Fibroblast of lung (primary cell): ENCODE measurements at regions not wholly inside any gene's neighbourhood (a gene's known extent, or its start where the extent isn't known, plus 50 kb on each side); places are given as distances from the start of the nearest gene placed in this dataset.
A peak's percentile ranks its signal among the peaks of the same experiment; 100 is the strongest.

Experiments
- DNase-seq, 2 donors: peaks; one replicate each; pipeline versions ENCODE4 v3.0.0 to v3.0.0-alpha.2; 2010; ENCODE audit warnings: low read depth in 2 of 2
- H2AFZ ChIP-seq: 2 replicates; pipeline ENCODE4 v1.5.1; 2012; ENCODE audit warnings: low read length, control low read depth, inconsistent platforms
- H3K27ac ChIP-seq: 2 replicates; pipeline ENCODE4 v1.5.1; 2011; ENCODE audit warnings: low read length, control low read depth; ENCODE audit not compliant: insufficient read depth
- H3K27me3 ChIP-seq: 2 replicates; pipeline ENCODE4 v1.5.1; 2011; ENCODE audit warnings: mild to moderate bottlenecking, low read length; ENCODE audit not compliant: control insufficient read depth, insufficient read depth
- H3K36me3 ChIP-seq: 2 replicates; pipeline ENCODE4 v1.5.1; 2011; ENCODE audit warnings: low read length; ENCODE audit not compliant: control insufficient read depth, insufficient read depth
- H3K4me1 ChIP-seq: 2 replicates; pipeline ENCODE4 v1.5.1; 2011; ENCODE audit warnings: low read length; ENCODE audit not compliant: control insufficient read depth, insufficient read depth; ENCODE audit errors: extremely low read depth
- H3K4me2 ChIP-seq: 2 replicates; pipeline ENCODE4 v1.5.1; 2011; ENCODE audit warnings: low read length, control low read depth; ENCODE audit not compliant: insufficient read depth; ENCODE audit errors: extremely low read depth
- H3K4me3 ChIP-seq, 4 experiments: fragments of 200-600 bp in 1 of 4; sonication (generic) in 1 of 4; replicated peaks in 1 of 4; 2 replicates each; pipeline ENCODE4 v1.5.1; 2011 to 2016; ENCODE audit warnings: low read length in 4 of 4, low read depth in 3 of 4, mild to moderate bottlenecking in 3 of 4, control low read depth in 2 of 4, inconsistent platforms in 1 of 4, mixed read lengths in 1 of 4; ENCODE audit not compliant: insufficient read depth in 1 of 4; ENCODE audit errors: control extremely low read depth in 1 of 4
- H3K79me2 ChIP-seq: 2 replicates; pipeline ENCODE4 v1.5.1; 2012; ENCODE audit warnings: mild to moderate bottlenecking, low read length, inconsistent platforms; ENCODE audit not compliant: control insufficient read depth, insufficient read depth
- H3K9ac ChIP-seq: 2 replicates; pipeline ENCODE4 v1.5.1; 2011; ENCODE audit warnings: mild to moderate bottlenecking, low read length, control low read depth; ENCODE audit not compliant: insufficient read depth
- H3K9me3 ChIP-seq: 2 replicates; pipeline ENCODE4 v1.5.1; 2012; ENCODE audit warnings: low read depth, low read length; ENCODE audit not compliant: control insufficient read depth, insufficient read depth
- H4K20me1 ChIP-seq: 2 replicates; pipeline ENCODE4 v1.5.1; 2011; ENCODE audit warnings: low read length; ENCODE audit not compliant: control insufficient read depth, insufficient read depth; ENCODE audit errors: extremely low read depth
- CTCF ChIP-seq, 2 donors: IDR thresholded peaks in 1 of 2; conservative IDR thresholded peaks in 1 of 2; 1 replicate in 1 of 2; 2 replicates in 1 of 2; pipeline ENCODE4 v1.5.1; 2011 to 2012; ENCODE audit warnings: low read length in 2 of 2, control low read depth in 1 of 2, inconsistent platforms in 1 of 2, low read depth in 1 of 2, mild to moderate bottlenecking in 1 of 2
- EZH2 ChIP-seq: IDR thresholded peaks from 2 replicates; pipeline ENCODE4 v1.5.1; 2012; ENCODE audit warnings: low read length, control low read depth, mild to moderate bottlenecking; ENCODE audit errors: missing control alignments

GRCh38 chr5:17146280-17146841 lies 71.1 kb upstream of the BASP1 start:
- H3K4me3 ChIP-seq, result no peak overlapping the region
- H3K27me3 ChIP-seq, result no peaks in the 10 kb centered on the region
- H3K27ac ChIP-seq, result no peak overlapping the region
- H2AFZ ChIP-seq, result no peak overlapping the region
- H3K36me3 ChIP-seq, result no peaks in the 10 kb centered on the region
- no peak for DNase-seq
- no peaks in the 10 kb centered on the region for H3K79me2 ChIP-seq
- H3K9ac ChIP-seq, result no peak overlapping the region
- no peaks in the 10 kb centered on the region for H4K20me1 ChIP-seq
- peaks cover 4% of the 10 kb centered on the region for H3K4me1 ChIP-seq
- H3K4me2 ChIP-seq, result no peak overlapping the region
- H3K9me3 ChIP-seq, result no peaks in the 10 kb centered on the region
- TF ChIP-seq CTCF (conservative IDR thresholded peaks at IDR 0.05 in 1 of 2, IDR thresholded peaks at IDR 0.05 in 1 of 2; ENCODE audit: low read depth in 1 of 2, low read length in 2 of 2) (no peak), EZH2 (no peak)

GRCh38 chr5:17147170-17147569 lies 70.3 kb upstream of the BASP1 start:
- Histone ChIP-seq H3K4me2 (no peak overlapping the region), H3K9me3 (no peaks in the 10 kb centered on the region), H3K27ac (no peak overlapping the region), H3K36me3 (no peaks in the 10 kb centered on the region), H2AFZ (no peak overlapping the region), H3K27me3 (no peaks in the 10 kb centered on the region), H3K79me2 (no peaks in the 10 kb centered on the region), H3K4me3 (no peak overlapping the region), H3K4me1 (peaks cover 4% of the 10 kb centered on the region), H3K9ac (no peak overlapping the region), H4K20me1 (no peaks in the 10 kb centered on the region)
- DNase-seq, result no peak
- TF ChIP-seq CTCF (conservative IDR thresholded peaks at IDR 0.05 in 1 of 2, IDR thresholded peaks at IDR 0.05 in 1 of 2; ENCODE audit: low read depth in 1 of 2, low read length in 2 of 2), result no peak
- no peak for TF ChIP-seq EZH2

- no peak overlapping the region for H3K4me2 ChIP-seq
- no peak overlapping the region for H3K4me3 ChIP-seq
- no peaks in the 10 kb centered on the region for H3K9me3 ChIP-seq
- no peaks in the 10 kb centered on the region for H3K36me3 ChIP-seq
- no peaks in the 10 kb centered on the region for H3K79me2 ChIP-seq
- H4K20me1 ChIP-seq, result no peaks in the 10 kb centered on the region
- no peak overlapping the region for H3K9ac ChIP-seq
- peak in 1 of 2 donors; percentile 56 for DNase-seq
- peaks cover 4% of the 10 kb centered on the region for H3K4me1 ChIP-seq
- no peak overlapping the region for H3K27ac ChIP-seq
- no peak overlapping the region for H2AFZ ChIP-seq
- TF ChIP-seq EZH2, result no peak
- TF ChIP-seq CTCF (conservative IDR thresholded peaks at IDR 0.05 in 1 of 2, IDR thresholded peaks at IDR 0.05 in 1 of 2; ENCODE audit: low read depth in 1 of 2, low read length in 2 of 2), result no peak
- no peaks in the 10 kb centered on the region for H3K27me3 ChIP-seq
Observed at GRCh38 chr5:17147617-17148016, 69.8 kb upstream of the BASP1 start.
